ENCODE measurements at regions not wholly inside any gene's neighbourhood (a gene's known extent, or its start where the extent isn't known, plus 50 kb on each side); places are given as distances from the start of the nearest gene placed in this dataset.

GRCh38 chr1:95435611-95436010, 201.6 kb downstream of the RWDD3 start:
- DNase-seq, result no peak

- DNase-seq, result no peak
Observed at GRCh38 chr1:95437011-95437410, 203.0 kb downstream of the RWDD3 start.

GRCh38 chr1:95437781-95438180, 203.8 kb downstream of the RWDD3 start:
- peak; percentile 30 for DNase-seq

GRCh38 chr1:95438218-95438948, 204.4 kb downstream of the RWDD3 start:
- DNase-seq, result peak; percentile 34

- DNase-seq, result no peak
Observed at GRCh38 chr1:95440511-95440910, 206.5 kb downstream of the RWDD3 start.

GRCh38 chr1:95449516-95449915, 215.5 kb downstream of the RWDD3 start:
- no peak for DNase-seq

GRCh38 chr1:95451054-95451453, 217.0 kb downstream of the RWDD3 start:
- DNase-seq, result no peak

GRCh38 chr1:95451904-95452303, 217.9 kb downstream of the RWDD3 start:
- DNase-seq, result no peak

GRCh38 chr1:95453053-95453452, 219.0 kb downstream of the RWDD3 start:
- no peak for DNase-seq

- DNase-seq, result no peak
Observed at GRCh38 chr1:95467036-95467435, 233.0 kb downstream of the RWDD3 start.

GRCh38 chr1:95475686-95476457, 241.9 kb downstream of the RWDD3 start:
- no peak for DNase-seq

GRCh38 chr1:95496307-95496706, 262.3 kb downstream of the RWDD3 start:
- no peak for DNase-seq

GRCh38 chr1:95496773-95497172, 262.8 kb downstream of the RWDD3 start:
- no peak for DNase-seq

- no peak for DNase-seq
Observed at GRCh38 chr1:95497566-95497965, 263.6 kb downstream of the RWDD3 start.

- no peak for DNase-seq
Observed at GRCh38 chr1:95503278-95504030, 269.4 kb downstream of the RWDD3 start.

GRCh38 chr1:95504321-95504720, 270.3 kb downstream of the RWDD3 start:
- no peak for DNase-seq

- DNase-seq, result no peak
Observed at GRCh38 chr1:95506736-95507414, 272.9 kb downstream of the RWDD3 start.

GRCh38 chr1:95509989-95510388, 276.0 kb downstream of the RWDD3 start:
- no peak for DNase-seq

GRCh38 chr1:95512925-95513324, 278.9 kb downstream of the RWDD3 start:
- no peak for DNase-seq

GRCh38 chr1:95517506-95517905, 283.5 kb downstream of the RWDD3 start:
- DNase-seq, result no peak

- no peak for DNase-seq
Observed at GRCh38 chr1:95518310-95518709, 284.3 kb downstream of the RWDD3 start.

GRCh38 chr1:95520390-95520789, 286.4 kb downstream of the RWDD3 start:
- no peak for DNase-seq

- DNase-seq, result no peak
Observed at GRCh38 chr1:95532335-95532734, 298.3 kb downstream of the RWDD3 start.
